ENCODE measurements at regions not wholly inside any gene's neighbourhood (a gene's known extent, or its start where the extent isn't known, plus 50 kb on each side); places are given as distances from the start of the nearest gene placed in this dataset.

DNA sequence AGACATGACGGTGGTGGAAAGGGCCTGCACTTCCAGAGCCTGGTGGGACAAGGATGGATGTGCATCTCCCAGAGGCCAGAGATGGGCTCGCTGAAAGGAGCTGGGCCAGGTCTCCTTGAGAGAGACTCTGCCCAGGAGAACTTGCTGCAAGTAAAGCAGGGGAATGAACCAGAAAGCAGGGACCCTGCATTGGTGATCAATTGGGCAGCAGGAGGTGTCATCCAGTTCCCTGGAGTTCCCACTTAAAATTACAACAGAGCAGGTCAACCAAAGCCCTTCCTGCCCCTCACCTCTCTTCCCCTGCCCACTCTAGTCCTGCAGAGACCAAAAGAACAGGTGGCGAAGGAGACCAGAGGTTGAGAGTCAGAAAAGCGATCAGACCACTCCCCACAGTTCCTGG lies 69.7 kb upstream of the CAB39 start:
- TF ChIP-seq ZC3H10 (CRISPR knock-in tag; IDR thresholded peaks at IDR 0.05) (no peak), ZFP3 (CRISPR knock-in tag; IDR thresholded peaks at IDR 0.05) (no peak), OSR1 (CRISPR knock-in tag; IDR thresholded peaks at IDR 0.05) (no peak), ZFP30 (CRISPR knock-in tag; IDR thresholded peaks at IDR 0.05) (no peak), TOX (CRISPR knock-in tag; IDR thresholded peaks at IDR 0.05; ENCODE audit: borderline replicate concordance) (no peak), ZNF565 (CRISPR knock-in tag; conservative IDR thresholded peaks at IDR 0.05; ENCODE audit: low read depth) (no peak)
- TF ChIP-seq, protein P1, sequence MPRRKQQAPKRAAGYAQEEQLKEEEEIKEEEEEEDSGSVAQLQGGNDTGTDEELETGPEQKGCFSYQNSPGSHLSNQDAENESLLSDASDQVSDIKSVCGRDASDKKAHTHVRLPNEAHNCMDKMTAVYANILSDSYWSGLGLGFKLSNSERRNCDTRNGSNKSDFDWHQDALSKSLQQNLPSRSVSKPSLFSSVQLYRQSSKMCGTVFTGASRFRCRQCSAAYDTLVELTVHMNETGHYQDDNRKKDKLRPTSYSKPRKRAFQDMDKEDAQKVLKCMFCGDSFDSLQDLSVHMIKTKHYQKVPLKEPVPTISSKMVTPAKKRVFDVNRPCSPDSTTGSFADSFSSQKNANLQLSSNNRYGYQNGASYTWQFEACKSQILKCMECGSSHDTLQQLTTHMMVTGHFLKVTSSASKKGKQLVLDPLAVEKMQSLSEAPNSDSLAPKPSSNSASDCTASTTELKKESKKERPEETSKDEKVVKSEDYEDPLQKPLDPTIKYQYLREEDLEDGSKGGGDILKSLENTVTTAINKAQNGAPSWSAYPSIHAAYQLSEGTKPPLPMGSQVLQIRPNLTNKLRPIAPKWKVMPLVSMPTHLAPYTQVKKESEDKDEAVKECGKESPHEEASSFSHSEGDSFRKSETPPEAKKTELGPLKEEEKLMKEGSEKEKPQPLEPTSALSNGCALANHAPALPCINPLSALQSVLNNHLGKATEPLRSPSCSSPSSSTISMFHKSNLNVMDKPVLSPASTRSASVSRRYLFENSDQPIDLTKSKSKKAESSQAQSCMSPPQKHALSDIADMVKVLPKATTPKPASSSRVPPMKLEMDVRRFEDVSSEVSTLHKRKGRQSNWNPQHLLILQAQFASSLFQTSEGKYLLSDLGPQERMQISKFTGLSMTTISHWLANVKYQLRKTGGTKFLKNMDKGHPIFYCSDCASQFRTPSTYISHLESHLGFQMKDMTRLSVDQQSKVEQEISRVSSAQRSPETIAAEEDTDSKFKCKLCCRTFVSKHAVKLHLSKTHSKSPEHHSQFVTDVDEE (CRISPR knock-in tag; IDR thresholded peaks at IDR 0.05): no peak
- TF ChIP-seq, protein P2, sequence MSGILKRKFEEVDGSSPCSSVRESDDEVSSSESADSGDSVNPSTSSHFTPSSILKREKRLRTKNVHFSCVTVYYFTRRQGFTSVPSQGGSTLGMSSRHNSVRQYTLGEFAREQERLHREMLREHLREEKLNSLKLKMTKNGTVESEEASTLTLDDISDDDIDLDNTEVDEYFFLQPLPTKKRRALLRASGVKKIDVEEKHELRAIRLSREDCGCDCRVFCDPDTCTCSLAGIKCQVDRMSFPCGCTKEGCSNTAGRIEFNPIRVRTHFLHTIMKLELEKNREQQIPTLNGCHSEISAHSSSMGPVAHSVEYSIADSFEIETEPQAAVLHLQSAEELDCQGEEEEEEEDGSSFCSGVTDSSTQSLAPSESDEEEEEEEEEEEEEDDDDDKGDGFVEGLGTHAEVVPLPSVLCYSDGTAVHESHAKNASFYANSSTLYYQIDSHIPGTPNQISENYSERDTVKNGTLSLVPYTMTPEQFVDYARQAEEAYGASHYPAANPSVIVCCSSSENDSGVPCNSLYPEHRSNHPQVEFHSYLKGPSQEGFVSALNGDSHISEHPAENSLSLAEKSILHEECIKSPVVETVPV (CRISPR knock-in tag; IDR thresholded peaks at IDR 0.05): no peak
- TF ChIP-seq, protein P3, sequence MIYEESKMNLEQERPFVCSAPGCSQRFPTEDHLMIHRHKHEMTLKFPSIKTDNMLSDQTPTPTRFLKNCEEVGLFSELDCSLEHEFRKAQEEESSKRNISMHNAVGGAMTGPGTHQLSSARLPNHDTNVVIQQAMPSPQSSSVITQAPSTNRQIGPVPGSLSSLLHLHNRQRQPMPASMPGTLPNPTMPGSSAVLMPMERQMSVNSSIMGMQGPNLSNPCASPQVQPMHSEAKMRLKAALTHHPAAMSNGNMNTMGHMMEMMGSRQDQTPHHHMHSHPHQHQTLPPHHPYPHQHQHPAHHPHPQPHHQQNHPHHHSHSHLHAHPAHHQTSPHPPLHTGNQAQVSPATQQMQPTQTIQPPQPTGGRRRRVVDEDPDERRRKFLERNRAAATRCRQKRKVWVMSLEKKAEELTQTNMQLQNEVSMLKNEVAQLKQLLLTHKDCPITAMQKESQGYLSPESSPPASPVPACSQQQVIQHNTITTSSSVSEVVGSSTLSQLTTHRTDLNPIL (CRISPR knock-in tag; IDR thresholded peaks at IDR 0.05; ENCODE audit: low read depth): no peak
- no peak for ATAC-seq

DNA sequence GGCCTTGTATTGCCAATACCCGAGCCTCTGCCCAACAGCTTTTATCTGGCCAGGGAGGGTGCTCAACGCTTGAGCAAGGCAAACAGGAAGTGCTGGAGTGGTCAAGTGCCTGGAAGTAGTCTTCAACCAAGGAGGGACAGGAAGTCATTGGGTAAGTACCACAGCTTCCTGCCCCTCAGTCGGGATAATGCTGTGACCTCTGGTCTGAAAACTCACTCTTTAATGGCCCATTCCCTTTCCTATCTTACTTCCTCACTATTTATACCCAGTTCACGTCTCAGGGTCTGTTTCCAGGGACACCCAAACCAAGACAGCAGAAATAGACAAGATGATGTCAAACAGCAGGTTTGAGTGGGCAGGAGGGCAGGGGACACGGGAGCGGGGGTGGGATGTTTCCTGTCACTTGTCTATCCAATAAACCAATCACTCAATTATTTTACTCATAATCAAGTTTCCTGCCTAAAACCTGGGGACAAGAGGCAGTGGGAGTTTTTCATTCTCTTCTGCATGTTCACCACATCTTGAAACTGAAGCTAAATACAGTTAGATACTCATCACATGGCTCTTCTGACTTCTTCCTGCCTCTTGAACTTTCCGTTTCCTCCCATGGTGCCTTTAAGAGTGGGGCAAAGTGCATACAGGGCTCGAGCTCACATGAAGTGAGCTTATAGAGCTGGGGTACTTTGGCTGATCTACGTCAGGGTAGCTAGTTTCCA lies 68.9 kb upstream of the CAB39 start:
- no peak for ATAC-seq
- TF ChIP-seq, protein P1 (CRISPR knock-in tag; IDR thresholded peaks at IDR 0.05): no peak
- TF ChIP-seq ZC3H10 (CRISPR knock-in tag; IDR thresholded peaks at IDR 0.05) (no peak), ZFP3 (CRISPR knock-in tag; IDR thresholded peaks at IDR 0.05) (no peak), ZNF565 (CRISPR knock-in tag; conservative IDR thresholded peaks at IDR 0.05; ENCODE audit: low read depth) (no peak), ZFP30 (CRISPR knock-in tag; IDR thresholded peaks at IDR 0.05) (no peak), TCF4 (CRISPR knock-in tag; IDR thresholded peaks at IDR 0.05; ENCODE audit: borderline replicate concordance) (no peak)

DNA sequence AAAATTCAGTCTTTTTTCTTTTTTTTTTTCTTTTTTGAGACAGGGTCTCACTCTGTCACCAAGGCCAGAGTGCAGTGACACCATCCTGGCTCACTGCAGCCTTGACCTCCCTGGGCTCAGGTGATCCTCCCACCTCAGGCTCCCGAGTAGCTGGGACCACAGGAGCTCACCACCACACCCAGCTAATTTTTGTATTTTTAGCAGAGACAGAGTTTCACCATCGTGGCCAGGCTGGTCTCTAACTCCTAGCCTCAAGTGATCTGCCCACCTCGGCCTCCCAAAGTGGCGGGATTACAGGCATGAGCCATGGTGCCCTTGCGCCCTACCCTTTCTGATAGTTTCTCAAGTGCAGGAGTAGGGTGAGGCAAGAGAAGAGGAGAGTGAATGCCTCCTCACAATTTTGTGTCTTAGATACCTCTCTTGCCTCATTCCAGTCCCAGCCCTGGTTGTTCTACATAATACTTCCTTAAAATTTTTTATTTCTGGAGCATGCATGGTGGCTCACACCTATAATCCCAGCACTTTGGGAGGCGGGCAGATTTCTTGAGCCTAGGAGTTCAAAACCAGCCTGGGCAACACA lies 68.2 kb upstream of the CAB39 start:
- TF ChIP-seq SNAI2 (CRISPR knock-in tag; IDR thresholded peaks at IDR 0.05): no peak
- TF ChIP-seq, protein P3 (CRISPR knock-in tag; IDR thresholded peaks at IDR 0.05; ENCODE audit: low read depth): no peak
- TF ChIP-seq RARB (CRISPR knock-in tag; IDR thresholded peaks at IDR 0.05): no peak
- TF ChIP-seq ZNF565 (CRISPR knock-in tag; conservative IDR thresholded peaks at IDR 0.05; ENCODE audit: low read depth): no peak
- no peak for TF ChIP-seq CSDC2 (CRISPR knock-in tag; IDR thresholded peaks at IDR 0.05)
- no peak for TF ChIP-seq ESRRG (CRISPR knock-in tag; IDR thresholded peaks at IDR 0.05)
- no peak for TF ChIP-seq TCF4 (CRISPR knock-in tag; IDR thresholded peaks at IDR 0.05; ENCODE audit: borderline replicate concordance)
- TF ChIP-seq GLIS3 (CRISPR knock-in tag; IDR thresholded peaks at IDR 0.05): no peak
- TF ChIP-seq, protein P4, sequence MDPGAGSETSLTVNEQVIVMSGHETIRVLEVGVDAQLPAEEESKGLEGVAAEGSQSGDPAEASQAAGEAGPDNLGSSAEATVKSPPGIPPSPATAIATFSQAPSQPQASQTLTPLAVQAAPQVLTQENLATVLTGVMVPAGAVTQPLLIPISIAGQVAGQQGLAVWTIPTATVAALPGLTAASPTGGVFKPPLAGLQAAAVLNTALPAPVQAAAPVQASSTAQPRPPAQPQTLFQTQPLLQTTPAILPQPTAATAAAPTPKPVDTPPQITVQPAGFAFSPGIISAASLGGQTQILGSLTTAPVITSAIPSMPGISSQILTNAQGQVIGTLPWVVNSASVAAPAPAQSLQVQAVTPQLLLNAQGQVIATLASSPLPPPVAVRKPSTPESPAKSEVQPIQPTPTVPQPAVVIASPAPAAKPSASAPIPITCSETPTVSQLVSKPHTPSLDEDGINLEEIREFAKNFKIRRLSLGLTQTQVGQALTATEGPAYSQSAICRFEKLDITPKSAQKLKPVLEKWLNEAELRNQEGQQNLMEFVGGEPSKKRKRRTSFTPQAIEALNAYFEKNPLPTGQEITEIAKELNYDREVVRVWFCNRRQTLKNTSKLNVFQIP (CRISPR knock-in tag; IDR thresholded peaks at IDR 0.05; ENCODE audit: borderline replicate concordance, low read depth): no peak
- TF ChIP-seq, protein P1 (CRISPR knock-in tag; IDR thresholded peaks at IDR 0.05): no peak
- no peak for TF ChIP-seq ZFP3 (CRISPR knock-in tag; IDR thresholded peaks at IDR 0.05)
- no peak for ATAC-seq

Measured in SK-N-SH treated with all-trans-retinoic acid at 6 μM for 48 hours (cell line).